ENCODE measurements at regions not wholly inside any gene's neighbourhood (a gene's known extent, or its start where the extent isn't known, plus 50 kb on each side); places are given as distances from the start of the nearest gene placed in this dataset.

DNA sequence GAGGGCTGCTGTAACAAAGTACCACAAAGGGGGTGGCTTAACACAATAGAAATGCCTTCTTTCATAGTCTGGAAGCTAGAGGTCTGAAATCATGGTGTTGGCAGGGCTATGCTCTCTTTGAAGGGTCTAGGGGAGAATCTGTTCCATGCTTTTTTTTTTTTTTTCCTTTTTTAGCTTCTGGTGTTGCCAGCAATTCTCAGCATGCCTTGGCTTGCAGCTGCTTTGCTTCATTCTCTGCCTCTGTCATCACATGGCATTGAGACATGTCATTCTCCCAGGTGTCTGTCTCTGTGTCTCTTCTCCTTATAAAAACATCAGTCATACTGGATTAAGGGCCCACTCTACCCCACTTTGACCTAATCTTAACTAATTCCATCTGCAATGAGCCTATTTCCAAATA is 78.6 kb upstream of the BOD1L1 start:
- Histone ChIP-seq H3K9me3 (no peaks in the 10 kb centered on the region), H3K4me1 (no peaks in the 10 kb centered on the region), H3K27ac (peak overlapping the region in 2 of 4 donors; percentile 24 to 37), H3K36me3 (no peaks in the 10 kb centered on the region), H3K27me3 (no peaks in the 10 kb centered on the region), H3K4me3 (no peak overlapping the region)
- no peak for DNase-seq (ENCODE audit: low spot score in 2 of 2)
- TF ChIP-seq CTCF (IDR thresholded peaks at IDR 0.05) (no peak), POLR2A (IDR thresholded peaks at IDR 0.05) (no peak), EP300 (IDR thresholded peaks at IDR 0.05) (no peak)

DNA sequence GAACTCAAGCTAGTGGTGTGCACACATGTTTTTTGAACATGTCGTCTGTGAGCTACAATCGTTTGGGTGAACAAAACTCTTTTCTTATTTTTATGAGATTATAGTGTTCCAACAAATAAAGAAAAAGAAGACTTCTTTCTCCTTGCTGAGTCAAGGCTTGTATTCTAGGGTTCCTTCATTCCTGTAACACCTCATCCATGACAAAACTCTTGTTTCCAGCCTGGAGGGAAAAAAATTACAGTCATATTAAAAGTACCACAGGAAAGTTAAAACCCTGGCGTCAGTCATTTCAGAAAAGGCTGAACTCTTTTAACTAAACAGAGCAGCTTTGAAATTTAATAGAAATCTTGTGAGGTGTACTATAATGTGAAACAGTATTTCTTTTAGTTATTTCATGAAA is 79.2 kb upstream of the BOD1L1 start:
- Histone ChIP-seq H3K4me1 (no peaks in the 10 kb centered on the region), H3K36me3 (no peaks in the 10 kb centered on the region), H3K27ac (peak overlapping the region in 1 of 4 donors; percentile 37), H3K4me3 (no peak overlapping the region), H3K27me3 (no peaks in the 10 kb centered on the region), H3K9me3 (no peaks in the 10 kb centered on the region)
- WGBS, 2 donors: 54 to 55% methylated on average over 3 of the region's 3 CpGs
- DNase-seq (ENCODE audit: low spot score in 2 of 2): no peak
- TF ChIP-seq EP300 (IDR thresholded peaks at IDR 0.05) (no peak), CTCF (IDR thresholded peaks at IDR 0.05) (no peak), POLR2A (IDR thresholded peaks at IDR 0.05) (no peak)

GRCh38 chr4:13710246-13710885 is 82.8 kb upstream of the BOD1L1 start:
- Histone ChIP-seq H3K27ac (no peak overlapping the region), H3K4me1 (no peaks in the 10 kb centered on the region), H3K36me3 (no peaks in the 10 kb centered on the region), H3K9me3 (no peaks in the 10 kb centered on the region), H3K4me3 (no peak overlapping the region), H3K27me3 (no peaks in the 10 kb centered on the region)
- 95% methylated on average over 5 to 8 of the region's 8 CpGs for WGBS, 2 donors
- TF ChIP-seq CTCF (IDR thresholded peaks at IDR 0.05) (no peak), EP300 (IDR thresholded peaks at IDR 0.05) (no peak), POLR2A (IDR thresholded peaks at IDR 0.05) (no peak)
- no peak for DNase-seq (ENCODE audit: low spot score in 2 of 2)

- H3K27me3 ChIP-seq: no peaks in the 10 kb centered on the region
- no peaks in the 10 kb centered on the region for H3K9me3 ChIP-seq
- no peak overlapping the region for H3K4me3 ChIP-seq
- TF ChIP-seq EP300 (IDR thresholded peaks at IDR 0.05) (no peak), CTCF (IDR thresholded peaks at IDR 0.05) (no peak), POLR2A (IDR thresholded peaks at IDR 0.05) (no peak)
- WGBS, 2 donors: 68 to 84% methylated on average over 5 of the region's 5 CpGs
- no peaks in the 10 kb centered on the region for H3K36me3 ChIP-seq
- no peak overlapping the region for H3K27ac ChIP-seq
- DNase-seq (ENCODE audit: low spot score in 2 of 2): no peak
- no peaks in the 10 kb centered on the region for H3K4me1 ChIP-seq
Measured at GRCh38 chr4:13711233-13711785, 83.8 kb upstream of the BOD1L1 start.

DNA sequence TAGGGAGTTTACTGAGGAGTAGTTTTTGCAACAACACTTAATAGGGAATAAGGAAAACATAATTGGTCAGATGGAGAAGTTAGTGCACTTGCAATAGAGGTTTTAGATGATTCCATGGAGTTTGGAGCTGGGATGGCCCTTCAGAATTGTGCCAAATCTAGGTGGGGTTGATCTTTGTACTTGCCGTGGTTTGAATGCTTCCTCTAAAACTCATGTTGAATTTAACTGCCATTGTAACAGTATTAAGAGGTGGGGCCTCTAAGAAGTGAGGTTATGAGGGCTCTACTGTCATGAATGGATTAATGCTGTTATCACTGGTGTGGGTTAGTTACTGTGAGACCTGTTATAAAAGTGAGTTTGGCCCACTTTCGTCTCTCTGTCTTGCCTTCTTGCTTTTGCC is 94.4 kb upstream of the BOD1L1 start:
- DNase-seq (ENCODE audit: low spot score in 2 of 2): no peak

More for the DNA sequence above, 94.4 kb upstream of the BOD1L1 start:
- Histone ChIP-seq H3K9me3 (no peaks in the 10 kb centered on the region), H3K4me3 (no peak overlapping the region), H3K4me1 (no peaks in the 10 kb centered on the region), H3K36me3 (no peaks in the 10 kb centered on the region), H3K27me3 (no peaks in the 10 kb centered on the region), H3K27ac (no peak overlapping the region)
- WGBS, 2 donors: 35 to 53% methylated on average over 2 of the region's 2 CpGs
- TF ChIP-seq POLR2A (IDR thresholded peaks at IDR 0.05) (no peak), EP300 (IDR thresholded peaks at IDR 0.05) (no peak), CTCF (IDR thresholded peaks at IDR 0.05) (no peak)

All from tibial nerve (tissue), 4 donors.